SJSA1 (cell line): ENCODE measurements at regions not wholly inside any gene's neighbourhood (a gene's known extent, or its start where the extent isn't known, plus 50 kb on each side); places are given as distances from the start of the nearest gene placed in this dataset.
"Not testable (repeated sequence)": the region's sequence is repeated elsewhere in the genome, so short reads cannot be mapped to it uniquely, and the experiment has no call there.

Source experiments
- DNase-seq, 2 experiments: peaks; one replicate each; pipeline ENCODE4 v3.0.0-alpha.2; 2015 to 2020; ENCODE audit warnings: low spot score in 2 of 2, low read depth in 1 of 2
- H3K27ac ChIP-seq: fragments of 250-450 bp; sonication (Bioruptor Pico); 2 replicates; pipeline ENCODE4 v1.5.1; 2020; ENCODE audit warnings: mild to moderate bottlenecking, moderate library complexity
- H3K27me3 ChIP-seq: fragments of 250-450 bp; sonication (Bioruptor Pico); replicated peaks from 2 replicates; pipeline ENCODE4 v1.5.1; 2020; ENCODE audit warnings: mild to moderate bottlenecking, moderate library complexity
- H3K36me3 ChIP-seq: fragments of 250-450 bp; sonication (Bioruptor Pico); 2 replicates; pipeline ENCODE4 v1.5.1; 2020; ENCODE audit warnings: mild to moderate bottlenecking
- H3K4me1 ChIP-seq: fragments of 250-450 bp; sonication (Bioruptor Pico); replicated peaks from 2 replicates; pipeline ENCODE4 v1.6.1; 2021; ENCODE audit warnings: mild to moderate bottlenecking
- H3K4me3 ChIP-seq: fragments of 250-450 bp; sonication (Bioruptor Pico); 2 replicates; pipeline ENCODE4 v1.5.1; 2020; ENCODE audit warnings: mild to moderate bottlenecking
- H3K9me3 ChIP-seq: fragments of 250-450 bp; sonication (Bioruptor Pico); replicated peaks from 2 replicates; pipeline ENCODE4 v1.5.1; 2020; ENCODE audit warnings: mild to moderate bottlenecking

GRCh38 chr11:97883086-97883485 lies 1137.7 kb upstream of the CNTN5 start:
- Histone ChIP-seq H3K9me3 (no peaks in the 10 kb centered on the region), H3K27ac (no peak overlapping the region), H3K4me3 (no peak overlapping the region), H3K36me3 (no peaks in the 10 kb centered on the region), H3K27me3 (no peaks in the 10 kb centered on the region), H3K4me1 (no peaks in the 10 kb centered on the region)
- DNase-seq, result no peak

GRCh38 chr11:97888641-97889040 lies 1132.1 kb upstream of the CNTN5 start:
- Histone ChIP-seq H3K27me3 (no peaks in the 10 kb centered on the region), H3K4me3 (no peak overlapping the region), H3K27ac (no peak overlapping the region), H3K9me3 (no peaks in the 10 kb centered on the region), H3K4me1 (no peaks in the 10 kb centered on the region), H3K36me3 (no peaks in the 10 kb centered on the region)
- DNase-seq, result no peak

- Histone ChIP-seq H3K36me3 (no peaks in the 10 kb centered on the region), H3K9me3 (no peaks in the 10 kb centered on the region), H3K4me1 (no peaks in the 10 kb centered on the region), H3K4me3 (no peak overlapping the region), H3K27me3 (no peaks in the 10 kb centered on the region), H3K27ac (no peak overlapping the region)
- DNase-seq, result no peak
Observed at GRCh38 chr11:97890466-97890865, 1130.3 kb upstream of the CNTN5 start.

GRCh38 chr11:97893612-97894011 lies 1127.1 kb upstream of the CNTN5 start:
- no peak overlapping the region for H3K27ac ChIP-seq
- H3K4me1 ChIP-seq, result no peaks in the 10 kb centered on the region
- no peak for DNase-seq
- no peaks in the 10 kb centered on the region for H3K27me3 ChIP-seq
- H3K9me3 ChIP-seq, result no peaks in the 10 kb centered on the region
- no peaks in the 10 kb centered on the region for H3K36me3 ChIP-seq
- H3K4me3 ChIP-seq, result no peak overlapping the region

- DNase-seq, result no peak
- H3K27me3 ChIP-seq, result no peaks in the 10 kb centered on the region
- H3K4me1 ChIP-seq, result no peaks in the 10 kb centered on the region
- no peak overlapping the region for H3K4me3 ChIP-seq
- no peak overlapping the region for H3K27ac ChIP-seq
- no peaks in the 10 kb centered on the region for H3K9me3 ChIP-seq
- H3K36me3 ChIP-seq, result no peaks in the 10 kb centered on the region
Observed at GRCh38 chr11:97894978-97895377, 1125.8 kb upstream of the CNTN5 start.

GRCh38 chr11:97895572-97895971 lies 1125.2 kb upstream of the CNTN5 start:
- DNase-seq, result no peak
- no peaks in the 10 kb centered on the region for H3K27me3 ChIP-seq
- H3K4me1 ChIP-seq, result no peaks in the 10 kb centered on the region
- no peak overlapping the region for H3K27ac ChIP-seq
- no peaks in the 10 kb centered on the region for H3K9me3 ChIP-seq
- H3K4me3 ChIP-seq, result no peak overlapping the region
- no peaks in the 10 kb centered on the region for H3K36me3 ChIP-seq

- no peak overlapping the region for H3K4me3 ChIP-seq
- H3K9me3 ChIP-seq, result no peaks in the 10 kb centered on the region
- no peaks in the 10 kb centered on the region for H3K27me3 ChIP-seq
- H3K4me1 ChIP-seq, result no peaks in the 10 kb centered on the region
- H3K27ac ChIP-seq, result no peak overlapping the region
- DNase-seq, result no peak
- H3K36me3 ChIP-seq, result no peaks in the 10 kb centered on the region
Observed at GRCh38 chr11:97902828-97903227, 1117.9 kb upstream of the CNTN5 start.

GRCh38 chr11:97905101-97905500 lies 1115.6 kb upstream of the CNTN5 start:
- Histone ChIP-seq H3K9me3 (no peaks in the 10 kb centered on the region), H3K4me3 (no peak overlapping the region), H3K27ac (no peak overlapping the region), H3K36me3 (no peaks in the 10 kb centered on the region), H3K27me3 (no peaks in the 10 kb centered on the region), H3K4me1 (no peaks in the 10 kb centered on the region)
- no peak for DNase-seq

- Histone ChIP-seq H3K27ac (no peak overlapping the region), H3K27me3 (no peaks in the 10 kb centered on the region), H3K9me3 (no peaks in the 10 kb centered on the region), H3K4me1 (no peaks in the 10 kb centered on the region), H3K4me3 (no peak overlapping the region), H3K36me3 (no peaks in the 10 kb centered on the region)
- DNase-seq, result no peak
Observed at GRCh38 chr11:97905671-97906070, 1115.1 kb upstream of the CNTN5 start.

GRCh38 chr11:97908354-97908753 lies 1112.4 kb upstream of the CNTN5 start:
- DNase-seq, result no peak
- Histone ChIP-seq H3K36me3 (no peaks in the 10 kb centered on the region), H3K27ac (no peak overlapping the region), H3K9me3 (no peaks in the 10 kb centered on the region), H3K4me3 (no peak overlapping the region), H3K4me1 (no peaks in the 10 kb centered on the region), H3K27me3 (no peaks in the 10 kb centered on the region)

GRCh38 chr11:97909614-97910399 lies 1110.9 kb upstream of the CNTN5 start:
- Histone ChIP-seq H3K36me3 (no peaks in the 10 kb centered on the region), H3K4me3 (no peak overlapping the region), H3K27me3 (no peaks in the 10 kb centered on the region), H3K9me3 (no peaks in the 10 kb centered on the region), H3K27ac (no peak overlapping the region), H3K4me1 (no peaks in the 10 kb centered on the region)
- no peak for DNase-seq

GRCh38 chr11:97912629-97913028 lies 1108.1 kb upstream of the CNTN5 start:
- H3K4me3 ChIP-seq, result no peak overlapping the region

GRCh38 chr11:97922933-97923332 lies 1097.8 kb upstream of the CNTN5 start:
- H3K27me3 ChIP-seq, H3K4me1 ChIP-seq, H3K4me3 ChIP-seq, H3K36me3 ChIP-seq, H3K27ac ChIP-seq, DNase-seq, H3K9me3 ChIP-seq: not testable (repeated sequence)

More at GRCh38 chr11:97912629-97913028, 1108.1 kb upstream of the CNTN5 start:
- Histone ChIP-seq H3K27me3 (no peaks in the 10 kb centered on the region), H3K4me1 (no peaks in the 10 kb centered on the region), H3K36me3 (no peaks in the 10 kb centered on the region), H3K27ac (no peak overlapping the region), H3K9me3 (no peaks in the 10 kb centered on the region)
- no peak for DNase-seq

- H3K27ac ChIP-seq, result no peak overlapping the region
- no peaks in the 10 kb centered on the region for H3K4me1 ChIP-seq
- no peaks in the 10 kb centered on the region for H3K27me3 ChIP-seq
- no peaks in the 10 kb centered on the region for H3K9me3 ChIP-seq
- H3K4me3 ChIP-seq, result no peak overlapping the region
- no peaks in the 10 kb centered on the region for H3K36me3 ChIP-seq
- DNase-seq, result no peak
Observed at GRCh38 chr11:97934572-97935208, 1086.1 kb upstream of the CNTN5 start.
